ENCODE measurements at regions not wholly inside any gene's neighbourhood (a gene's known extent, or its start where the extent isn't known, plus 50 kb on each side); places are given as distances from the start of the nearest gene placed in this dataset.

- no peak overlapping the region for H3K4me3 ChIP-seq
- TF ChIP-seq CTCF (IDR thresholded peaks at IDR 0.05) = no peak
Observed at GRCh38 chr5:173761178-173761513, 127.0 kb upstream of the CPEB4 start.

GRCh38 chr5:173762045-173762444 is 126.1 kb upstream of the CPEB4 start:
- Histone ChIP-seq H3K4me3 (no peak overlapping the region), H3K27ac (no peak overlapping the region)
- TF ChIP-seq CTCF (IDR thresholded peaks at IDR 0.05) = no peak
- no peak for DNase-seq (ENCODE audit: low spot score)

More at GRCh38 chr5:173761178-173761513, 127.0 kb upstream of the CPEB4 start:
- H3K27ac ChIP-seq = no peak overlapping the region
- no peak for DNase-seq (ENCODE audit: low spot score)

GRCh38 chr5:173762930-173763329 is 125.2 kb upstream of the CPEB4 start:
- no peak overlapping the region for H3K4me3 ChIP-seq
- no peak for DNase-seq (ENCODE audit: low spot score)
- TF ChIP-seq CTCF (IDR thresholded peaks at IDR 0.05) = no peak
- H3K27ac ChIP-seq = no peak overlapping the region

- TF ChIP-seq CTCF (IDR thresholded peaks at IDR 0.05) = no peak
Observed at GRCh38 chr5:173763410-173763809, 124.7 kb upstream of the CPEB4 start.

GRCh38 chr5:173764332-173765028 is 123.7 kb upstream of the CPEB4 start:
- peak overlapping the region in 1 of 2 donors; percentile 26 for H3K27ac ChIP-seq
- no peak overlapping the region for H3K4me3 ChIP-seq
- DNase-seq (ENCODE audit: low spot score) = peak; percentile 83
- TF ChIP-seq CTCF (IDR thresholded peaks at IDR 0.05) = no peak

More at GRCh38 chr5:173763410-173763809, 124.7 kb upstream of the CPEB4 start:
- DNase-seq (ENCODE audit: low spot score) = no peak
- Histone ChIP-seq H3K4me3 (no peak overlapping the region), H3K27ac (no peak overlapping the region)

- Histone ChIP-seq H3K27ac (peak overlapping the region in 1 of 2 donors; percentile 76), H3K4me3 (no peak overlapping the region)
- no peak for TF ChIP-seq CTCF (IDR thresholded peaks at IDR 0.05)
- DNase-seq (ENCODE audit: low spot score) = no peak
Observed at GRCh38 chr5:173765029-173765644, 123.0 kb upstream of the CPEB4 start.

- Histone ChIP-seq H3K27ac (peak overlapping the region in 1 of 2 donors; percentile 76), H3K4me3 (no peak overlapping the region)
- TF ChIP-seq CTCF (IDR thresholded peaks at IDR 0.05) = no peak
- no peak for DNase-seq (ENCODE audit: low spot score)
Observed at GRCh38 chr5:173765661-173766060, 122.5 kb upstream of the CPEB4 start.
